Liver (tissue), 8 donors: ENCODE measurements at regions not wholly inside any gene's neighbourhood (a gene's known extent, or its start where the extent isn't known, plus 50 kb on each side); places are given as distances from the start of the nearest gene placed in this dataset.

Source experiments
- DNase-seq: peaks from one replicate; pipeline ENCODE4 v3.0.0-alpha.2; 2017; ENCODE audit warnings: low spot score
- H3K27ac ChIP-seq, 2 donors: one replicate each; pipeline ENCODE4 v1.7.0; 2013; ENCODE audit warnings: inconsistent platforms in 2 of 2, low read length in 2 of 2, control low read depth in 1 of 2, low read depth in 1 of 2, mild to moderate bottlenecking in 1 of 2
- H3K27me3 ChIP-seq, 4 donors: one replicate each; pipeline versions ENCODE4 v1.6.1 to v1.7.0; 2013; ENCODE audit warnings: low read length in 3 of 4, inconsistent platforms in 1 of 4, mild to moderate bottlenecking in 1 of 4, moderate library complexity in 1 of 4; ENCODE audit not compliant: control insufficient read depth in 4 of 4, insufficient read depth in 4 of 4
- H3K36me3 ChIP-seq, 4 donors: one replicate each; pipeline versions ENCODE4 v1.6.1 to v1.7.0; 2013; ENCODE audit warnings: low read length in 3 of 4, mild to moderate bottlenecking in 3 of 4, low read depth in 1 of 4, moderate library complexity in 1 of 4; ENCODE audit not compliant: control insufficient read depth in 4 of 4, insufficient read depth in 3 of 4
- H3K4me1 ChIP-seq, 4 donors: one replicate each; pipeline versions ENCODE4 v1.6.1 to v1.7.0; 2013; ENCODE audit warnings: low read length in 3 of 4, mild to moderate bottlenecking in 3 of 4, moderate library complexity in 1 of 4; ENCODE audit not compliant: control insufficient read depth in 4 of 4, insufficient read depth in 4 of 4
- H3K4me3 ChIP-seq, 3 donors: one replicate each; pipeline versions ENCODE4 v1.6.1 to v1.7.0; 2013; ENCODE audit warnings: low read length in 3 of 3, control low read depth in 1 of 3, low read depth in 1 of 3, mild to moderate bottlenecking in 1 of 3
- H3K9ac ChIP-seq, 2 donors: one replicate each; pipeline ENCODE4 v1.7.0; 2013; ENCODE audit warnings: low read length in 2 of 2, mild to moderate bottlenecking in 2 of 2, moderate library complexity in 2 of 2, control low read depth in 1 of 2, low read depth in 1 of 2
- H3K9me3 ChIP-seq, 4 donors: one replicate each; pipeline versions ENCODE4 v1.6.1 to v1.7.0; 2013; ENCODE audit warnings: low read length in 3 of 4; ENCODE audit not compliant: control insufficient read depth in 4 of 4
- EGR1 ChIP-seq, 2 donors: IDR thresholded peaks; 2 replicates each; pipeline ENCODE4 v1.6.1; 2016 to 2018; ENCODE audit warnings: antibody characterized with exemption in 2 of 2, low read depth in 2 of 2
- FOXA1 ChIP-seq: IDR thresholded peaks from 2 replicates; pipeline ENCODE4 v1.6.1; 2016; ENCODE audit warnings: antibody characterized with exemption
- FOXA2 ChIP-seq: IDR thresholded peaks from 2 replicates; pipeline ENCODE4 v1.6.1; 2016; ENCODE audit warnings: antibody characterized with exemption
- GABPA ChIP-seq, 2 donors: IDR thresholded peaks in 1 of 2; conservative IDR thresholded peaks in 1 of 2; 2 replicates each; pipeline ENCODE4 v1.6.1; 2016; ENCODE audit warnings: antibody characterized with exemption in 2 of 2, mild to moderate bottlenecking in 1 of 2, moderate library complexity in 1 of 2
- HNF4A ChIP-seq, 2 donors: conservative IDR thresholded peaks; 2 replicates each; pipeline ENCODE4 v1.6.1; 2016; ENCODE audit warnings: antibody characterized with exemption in 2 of 2, mild to moderate bottlenecking in 2 of 2
- HNF4G ChIP-seq: IDR thresholded peaks from 2 replicates; pipeline ENCODE4 v1.6.1; 2016; ENCODE audit warnings: antibody characterized with exemption
- JUND ChIP-seq, 2 donors: IDR thresholded peaks; 2 replicates each; pipeline ENCODE4 v1.6.1; 2016; ENCODE audit warnings: antibody characterized with exemption in 2 of 2
- NR2F2 ChIP-seq: IDR thresholded peaks from 2 replicates; pipeline ENCODE4 v1.6.1; 2016; ENCODE audit warnings: antibody characterized with exemption
- RAD21 ChIP-seq, 2 donors: IDR thresholded peaks; 2 replicates each; pipeline ENCODE4 v1.6.1; 2016; ENCODE audit warnings: antibody characterized with exemption in 2 of 2, mild to moderate bottlenecking in 2 of 2
- RXRA ChIP-seq, 2 donors: IDR thresholded peaks; 2 replicates each; pipeline ENCODE4 v1.6.1; 2017 to 2018; ENCODE audit warnings: antibody characterized with exemption in 2 of 2, mild to moderate bottlenecking in 1 of 2
- SP1 ChIP-seq: IDR thresholded peaks from 2 replicates; pipeline ENCODE4 v1.6.1; 2018; ENCODE audit warnings: antibody characterized with exemption, mild to moderate bottlenecking
- TAF1 ChIP-seq: conservative IDR thresholded peaks from 2 replicates; pipeline ENCODE4 v1.6.1; 2016; ENCODE audit warnings: antibody characterized with exemption, mild to moderate bottlenecking
- YY1 ChIP-seq: IDR thresholded peaks from 2 replicates; pipeline ENCODE4 v1.6.1; 2016; ENCODE audit warnings: antibody characterized with exemption, mild to moderate bottlenecking
- WGBS: extraction: QIAGEN DNeasy Blood & Tissue Kit; methylation state at CpG from one replicate; pipeline ENCODE4 v1.1.7; 2013; 5-methylcytosine and 5-hydroxymethylcytosine counted together
- TF ChIP-seq, protein P1 (sequence below): IDR thresholded peaks from 2 replicates; pipeline ENCODE4 v1.6.1; 2016; ENCODE audit warnings: antibody characterized with exemption
- TF ChIP-seq, protein P2 (sequence below): fragments of 150-350 bp; IDR thresholded peaks from 2 replicates; pipeline ENCODE4 v1.5.1; 2017; ENCODE audit warnings: improper control_type of control experiment, low read depth, low read length; ENCODE audit not compliant: missing input control
- TF ChIP-seq, protein P3 (sequence below): IDR thresholded peaks from 2 replicates; pipeline ENCODE4 v1.6.1; 2016; ENCODE audit warnings: antibody characterized with exemption, mild to moderate bottlenecking
- TF ChIP-seq, protein P4 (sequence below): IDR thresholded peaks from 2 replicates; pipeline ENCODE4 v1.6.1; 2016; ENCODE audit warnings: antibody characterized with exemption
- donor health status: healthy.
- donor health status: healthy.
- donor health status: healthy.
- donor health status: healthy.
- donor health status: healthy.

DNA sequence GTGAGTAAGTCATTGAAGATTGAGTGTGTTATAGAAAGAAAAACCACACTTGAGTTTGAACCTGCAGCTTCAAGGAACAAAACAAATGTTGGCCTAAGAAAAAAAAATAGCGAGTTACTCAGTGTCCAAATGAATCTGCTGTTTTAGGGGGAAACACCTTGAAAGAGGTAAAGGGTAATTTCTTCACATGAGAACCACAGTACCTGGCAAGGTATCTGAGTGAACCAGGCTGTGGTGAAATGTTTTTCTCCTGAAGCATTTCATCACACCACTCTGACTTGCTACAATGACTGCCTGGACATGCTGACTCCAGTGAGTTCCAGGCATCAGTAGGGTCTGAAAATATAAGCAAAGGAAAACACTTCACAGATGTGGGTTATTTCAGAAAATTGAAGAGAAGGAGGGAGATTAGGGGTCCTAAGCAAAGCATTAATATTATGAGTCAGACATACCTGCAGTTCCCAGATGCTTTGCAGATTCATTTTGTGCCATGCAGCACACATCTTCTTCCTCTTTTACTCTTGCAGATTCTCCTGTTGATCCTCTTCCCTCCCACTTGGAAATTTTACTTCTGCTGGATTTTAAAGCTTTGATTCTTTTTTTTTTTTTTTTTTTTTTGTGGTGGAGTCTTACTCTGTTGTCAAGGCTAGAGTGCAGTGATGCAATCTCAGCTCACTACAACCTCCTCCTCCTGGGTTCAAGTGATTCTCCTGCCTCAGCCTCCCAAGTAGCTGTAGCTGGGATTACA, 206.2 kb upstream of the SGK1 start:
- Histone ChIP-seq H3K4me1 (peaks cover 7 to 34% (median 16%) of the 10 kb centered on the region in 4 donors), H3K9me3 (no peaks in the 10 kb centered on the region), H3K27ac (peak overlapping the region; percentile 83 to 86), H3K9ac (peak overlapping the region in 1 of 2 donors; percentile 46), H3K36me3 (no peaks in the 10 kb centered on the region), H3K4me3 (no peak overlapping the region), H3K27me3 (no peaks in the 10 kb centered on the region)
- peak; percentile 48 for TF ChIP-seq YY1
- peak; percentile 47 for TF ChIP-seq SP1
- peak; percentile 35 for TF ChIP-seq FOXA2
- peak; percentile 60 to 73 for TF ChIP-seq HNF4A (conservative IDR thresholded peaks at IDR 0.05)
- TF ChIP-seq RXRA (IDR thresholded peaks at IDR 0.05), result peak; percentile 53 to 82
- TF ChIP-seq, protein P1, sequence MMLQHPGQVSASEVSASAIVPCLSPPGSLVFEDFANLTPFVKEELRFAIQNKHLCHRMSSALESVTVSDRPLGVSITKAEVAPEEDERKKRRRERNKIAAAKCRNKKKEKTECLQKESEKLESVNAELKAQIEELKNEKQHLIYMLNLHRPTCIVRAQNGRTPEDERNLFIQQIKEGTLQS, result peak; percentile 60
- TF ChIP-seq JUND (IDR thresholded peaks at IDR 0.05), result peak in 1 of 2 donors; percentile 66
- TF ChIP-seq RAD21 (IDR thresholded peaks at IDR 0.05), result peak; percentile 35 to 62
- TF ChIP-seq, protein P2, sequence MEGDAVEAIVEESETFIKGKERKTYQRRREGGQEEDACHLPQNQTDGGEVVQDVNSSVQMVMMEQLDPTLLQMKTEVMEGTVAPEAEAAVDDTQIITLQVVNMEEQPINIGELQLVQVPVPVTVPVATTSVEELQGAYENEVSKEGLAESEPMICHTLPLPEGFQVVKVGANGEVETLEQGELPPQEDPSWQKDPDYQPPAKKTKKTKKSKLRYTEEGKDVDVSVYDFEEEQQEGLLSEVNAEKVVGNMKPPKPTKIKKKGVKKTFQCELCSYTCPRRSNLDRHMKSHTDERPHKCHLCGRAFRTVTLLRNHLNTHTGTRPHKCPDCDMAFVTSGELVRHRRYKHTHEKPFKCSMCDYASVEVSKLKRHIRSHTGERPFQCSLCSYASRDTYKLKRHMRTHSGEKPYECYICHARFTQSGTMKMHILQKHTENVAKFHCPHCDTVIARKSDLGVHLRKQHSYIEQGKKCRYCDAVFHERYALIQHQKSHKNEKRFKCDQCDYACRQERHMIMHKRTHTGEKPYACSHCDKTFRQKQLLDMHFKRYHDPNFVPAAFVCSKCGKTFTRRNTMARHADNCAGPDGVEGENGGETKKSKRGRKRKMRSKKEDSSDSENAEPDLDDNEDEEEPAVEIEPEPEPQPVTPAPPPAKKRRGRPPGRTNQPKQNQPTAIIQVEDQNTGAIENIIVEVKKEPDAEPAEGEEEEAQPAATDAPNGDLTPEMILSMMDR, result no peak
- TF ChIP-seq, protein P3, sequence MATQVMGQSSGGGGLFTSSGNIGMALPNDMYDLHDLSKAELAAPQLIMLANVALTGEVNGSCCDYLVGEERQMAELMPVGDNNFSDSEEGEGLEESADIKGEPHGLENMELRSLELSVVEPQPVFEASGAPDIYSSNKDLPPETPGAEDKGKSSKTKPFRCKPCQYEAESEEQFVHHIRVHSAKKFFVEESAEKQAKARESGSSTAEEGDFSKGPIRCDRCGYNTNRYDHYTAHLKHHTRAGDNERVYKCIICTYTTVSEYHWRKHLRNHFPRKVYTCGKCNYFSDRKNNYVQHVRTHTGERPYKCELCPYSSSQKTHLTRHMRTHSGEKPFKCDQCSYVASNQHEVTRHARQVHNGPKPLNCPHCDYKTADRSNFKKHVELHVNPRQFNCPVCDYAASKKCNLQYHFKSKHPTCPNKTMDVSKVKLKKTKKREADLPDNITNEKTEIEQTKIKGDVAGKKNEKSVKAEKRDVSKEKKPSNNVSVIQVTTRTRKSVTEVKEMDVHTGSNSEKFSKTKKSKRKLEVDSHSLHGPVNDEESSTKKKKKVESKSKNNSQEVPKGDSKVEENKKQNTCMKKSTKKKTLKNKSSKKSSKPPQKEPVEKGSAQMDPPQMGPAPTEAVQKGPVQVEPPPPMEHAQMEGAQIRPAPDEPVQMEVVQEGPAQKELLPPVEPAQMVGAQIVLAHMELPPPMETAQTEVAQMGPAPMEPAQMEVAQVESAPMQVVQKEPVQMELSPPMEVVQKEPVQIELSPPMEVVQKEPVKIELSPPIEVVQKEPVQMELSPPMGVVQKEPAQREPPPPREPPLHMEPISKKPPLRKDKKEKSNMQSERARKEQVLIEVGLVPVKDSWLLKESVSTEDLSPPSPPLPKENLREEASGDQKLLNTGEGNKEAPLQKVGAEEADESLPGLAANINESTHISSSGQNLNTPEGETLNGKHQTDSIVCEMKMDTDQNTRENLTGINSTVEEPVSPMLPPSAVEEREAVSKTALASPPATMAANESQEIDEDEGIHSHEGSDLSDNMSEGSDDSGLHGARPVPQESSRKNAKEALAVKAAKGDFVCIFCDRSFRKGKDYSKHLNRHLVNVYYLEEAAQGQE, result no peak
- no peak for DNase-seq
- WGBS, result 49% methylated on average over 1 of the region's 1 CpG

DNA sequence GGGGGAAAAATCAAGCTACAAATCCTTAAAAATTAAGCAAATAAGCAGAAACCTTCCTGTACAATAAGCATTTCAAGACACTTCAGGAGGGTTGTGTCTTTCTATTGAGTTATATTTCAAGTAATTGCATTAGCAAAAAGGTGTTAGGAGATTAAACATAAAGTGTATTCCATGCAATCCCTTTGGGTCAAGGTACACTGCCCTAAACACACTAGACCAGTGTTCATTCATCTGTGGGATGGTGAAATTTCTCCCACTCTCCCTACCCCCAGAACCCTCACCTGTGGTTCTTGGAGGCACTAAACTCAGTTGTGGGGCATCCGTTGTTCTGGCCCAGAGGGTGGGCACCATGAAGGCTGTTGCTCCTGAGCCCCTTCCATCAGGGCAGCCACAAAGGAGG, 205.1 kb upstream of the SGK1 start:
- Histone ChIP-seq H3K9ac (no peak overlapping the region), H3K36me3 (no peaks in the 10 kb centered on the region), H3K27me3 (no peaks in the 10 kb centered on the region), H3K4me3 (no peak overlapping the region), H3K9me3 (no peaks in the 10 kb centered on the region), H3K27ac (peak overlapping the region; percentile 83 to 86), H3K4me1 (peaks cover 6 to 38% (median 16%) of the 10 kb centered on the region in 4 donors)
- TF ChIP-seq GABPA (IDR thresholded peaks at IDR 0.05 in 1 of 2, conservative IDR thresholded peaks at IDR 0.05 in 1 of 2) (no peak), SP1 (peak; percentile 64), JUND (IDR thresholded peaks at IDR 0.05) (peak in 1 of 2 donors; percentile 12), HNF4G (peak; percentile 73), FOXA1 (no peak), RXRA (IDR thresholded peaks at IDR 0.05) (peak; percentile 58 to 66), NR2F2 (no peak), FOXA2 (no peak), TAF1 (peak; percentile 15), EGR1 (IDR thresholded peaks at IDR 0.05; ENCODE audit: low read depth in 2 of 2) (no peak), HNF4A (conservative IDR thresholded peaks at IDR 0.05) (peak; percentile 87 to 89), RAD21 (IDR thresholded peaks at IDR 0.05) (peak in 1 of 2 donors; percentile 41), YY1 (no peak)
- TF ChIP-seq, protein P3, result no peak
- TF ChIP-seq, protein P4, sequence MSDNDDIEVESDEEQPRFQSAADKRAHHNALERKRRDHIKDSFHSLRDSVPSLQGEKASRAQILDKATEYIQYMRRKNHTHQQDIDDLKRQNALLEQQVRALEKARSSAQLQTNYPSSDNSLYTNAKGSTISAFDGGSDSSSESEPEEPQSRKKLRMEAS, result no peak
- TF ChIP-seq, protein P2, result no peak
- TF ChIP-seq, protein P1, result no peak
- no peak for DNase-seq
- 76% methylated on average over 1 of the region's 1 CpG for WGBS
